Prostate gland (tissue), 2 donors: ENCODE measurements at regions not wholly inside any gene's neighbourhood (a gene's known extent, or its start where the extent isn't known, plus 50 kb on each side); places are given as distances from the start of the nearest gene placed in this dataset.

Experiments used
- CTCF ChIP-seq, 4 experiments: fragments of 200-600 bp in 2 of 4; fragments of 450-650 bp in 2 of 4; sonication (generic) in 2 of 4; IDR thresholded peaks; 1 replicate in 3 of 4; 2 replicates in 1 of 4; pipeline ENCODE4 v1.5.1; 2016 to 2019; ENCODE audit warnings: antibody characterized with exemption in 4 of 4, mild to moderate bottlenecking in 2 of 4, moderate library complexity in 2 of 4
- POLR2A ChIP-seq: fragments of 450-650 bp; IDR thresholded peaks from one replicate; pipeline ENCODE4 v1.6.1; 2016; ENCODE audit warnings: antibody characterized with exemption, mild to moderate bottlenecking
- POLR2AphosphoS5 ChIP-seq: sonication (generic); formaldehyde crosslinking; IDR thresholded peaks from one replicate; pipeline ENCODE4 v1.6.1; 2017; ENCODE audit warnings: antibody characterized with exemption

- TF ChIP-seq CTCF (IDR thresholded peaks at IDR 0.05) (no peak), POLR2A (no peak), POLR2AphosphoS5 (no peak)
Measured at GRCh38 chr18:61183798-61184197, 149.4 kb upstream of the CDH20 start.
